ENCODE measurements at regions not wholly inside any gene's neighbourhood (a gene's known extent, or its start where the extent isn't known, plus 50 kb on each side); places are given as distances from the start of the nearest gene placed in this dataset.

DNA sequence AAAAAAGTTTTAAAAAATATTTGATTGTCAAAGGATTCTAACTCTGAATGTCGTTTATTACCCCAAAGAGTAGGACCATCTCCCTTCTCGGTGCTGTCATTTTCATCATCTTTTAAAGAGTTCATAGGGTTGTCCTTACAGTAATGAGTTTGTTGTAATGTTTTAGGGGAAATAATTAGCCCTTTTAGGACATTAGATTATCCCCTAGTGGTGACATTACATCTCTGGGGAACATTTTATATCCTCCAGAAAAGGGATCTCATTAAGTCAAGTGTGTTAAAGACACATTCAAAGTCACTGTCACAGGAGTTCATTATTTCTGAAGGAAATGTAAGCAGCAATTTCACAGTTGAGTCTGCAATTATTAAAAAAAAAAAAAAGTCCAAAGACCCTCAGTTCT is 99.3 kb upstream of the GJB6 start:
- no peak overlapping the region for H3K4me3 ChIP-seq (ENCODE audit: low read depth, poor library complexity, severe bottlenecking)
- intact Hi-C loops (cut with DNase I; ENCODE audit: low total_unique reads) = no loop called here
- no peak for DNase-seq (ENCODE audit: low spot score in 2 of 2)
- no peak for TF ChIP-seq POLR2A (IDR thresholded peaks at IDR 0.05)
- TF ChIP-seq, protein P1, sequence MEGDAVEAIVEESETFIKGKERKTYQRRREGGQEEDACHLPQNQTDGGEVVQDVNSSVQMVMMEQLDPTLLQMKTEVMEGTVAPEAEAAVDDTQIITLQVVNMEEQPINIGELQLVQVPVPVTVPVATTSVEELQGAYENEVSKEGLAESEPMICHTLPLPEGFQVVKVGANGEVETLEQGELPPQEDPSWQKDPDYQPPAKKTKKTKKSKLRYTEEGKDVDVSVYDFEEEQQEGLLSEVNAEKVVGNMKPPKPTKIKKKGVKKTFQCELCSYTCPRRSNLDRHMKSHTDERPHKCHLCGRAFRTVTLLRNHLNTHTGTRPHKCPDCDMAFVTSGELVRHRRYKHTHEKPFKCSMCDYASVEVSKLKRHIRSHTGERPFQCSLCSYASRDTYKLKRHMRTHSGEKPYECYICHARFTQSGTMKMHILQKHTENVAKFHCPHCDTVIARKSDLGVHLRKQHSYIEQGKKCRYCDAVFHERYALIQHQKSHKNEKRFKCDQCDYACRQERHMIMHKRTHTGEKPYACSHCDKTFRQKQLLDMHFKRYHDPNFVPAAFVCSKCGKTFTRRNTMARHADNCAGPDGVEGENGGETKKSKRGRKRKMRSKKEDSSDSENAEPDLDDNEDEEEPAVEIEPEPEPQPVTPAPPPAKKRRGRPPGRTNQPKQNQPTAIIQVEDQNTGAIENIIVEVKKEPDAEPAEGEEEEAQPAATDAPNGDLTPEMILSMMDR (IDR thresholded peaks at IDR 0.05) = no peak
- 90 to 92% methylated on average over 2 of the region's 2 CpGs for WGBS, 2 donors

DNA sequence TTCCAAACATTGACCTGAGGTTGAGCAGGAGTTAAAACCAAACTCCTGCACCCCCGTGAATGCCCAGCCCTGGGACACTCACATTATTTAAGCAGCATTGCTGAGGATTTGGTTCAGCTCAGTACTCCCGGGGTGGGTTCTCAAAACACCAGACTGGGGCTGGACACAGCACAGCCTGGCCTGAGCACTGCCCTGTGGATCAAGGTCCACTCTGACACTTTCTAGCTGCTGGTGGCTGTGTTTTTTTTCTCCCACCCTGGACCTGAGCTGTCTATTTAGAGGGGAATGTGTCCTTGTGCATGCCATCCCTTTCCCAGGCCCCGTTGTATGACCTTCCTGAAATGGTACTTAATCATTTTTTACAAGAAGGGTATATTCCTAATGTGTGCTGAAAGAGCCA is 94.7 kb upstream of the GJB6 start:
- no peak for DNase-seq (ENCODE audit: low spot score in 2 of 2)
- WGBS, 2 donors = 88 to 91% methylated on average over 3 of the region's 3 CpGs
- intact Hi-C loops (cut with DNase I; ENCODE audit: low total_unique reads) = no loop called here
- TF ChIP-seq, protein P1 (IDR thresholded peaks at IDR 0.05) = no peak
- no peak for TF ChIP-seq POLR2A (IDR thresholded peaks at IDR 0.05)
- H3K4me3 ChIP-seq (ENCODE audit: low read depth, poor library complexity, severe bottlenecking) = no peak overlapping the region

DNA sequence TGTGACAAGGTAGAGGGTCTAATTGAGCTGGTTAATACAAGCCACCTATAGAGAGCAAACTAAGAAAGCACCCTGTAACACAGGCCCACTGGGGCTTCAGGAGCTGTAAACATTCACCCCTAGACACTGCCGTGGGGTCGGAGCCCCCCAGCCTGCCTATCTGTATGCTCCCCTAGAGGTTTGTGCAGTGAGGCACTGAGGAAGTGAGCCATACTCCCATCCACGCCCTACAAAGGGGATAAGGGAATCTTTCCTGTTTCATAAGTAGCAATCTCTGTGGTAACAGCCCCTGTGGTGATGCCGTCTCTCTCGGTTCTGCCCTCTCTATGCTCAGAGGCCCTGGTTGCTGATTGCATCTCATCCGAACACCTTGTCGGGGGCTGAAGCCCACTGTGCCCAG is 94.2 kb upstream of the GJB6 start:
- intact Hi-C loops (cut with DNase I; ENCODE audit: low total_unique reads) = no loop called here
- 81 to 82% methylated on average over 7 of the region's 7 CpGs for WGBS, 2 donors
- no peak for TF ChIP-seq POLR2A (IDR thresholded peaks at IDR 0.05)
- TF ChIP-seq, protein P1 (IDR thresholded peaks at IDR 0.05) = no peak
- no peak for DNase-seq (ENCODE audit: low spot score in 2 of 2)
- H3K4me3 ChIP-seq (ENCODE audit: low read depth, poor library complexity, severe bottlenecking) = no peak overlapping the region

DNA sequence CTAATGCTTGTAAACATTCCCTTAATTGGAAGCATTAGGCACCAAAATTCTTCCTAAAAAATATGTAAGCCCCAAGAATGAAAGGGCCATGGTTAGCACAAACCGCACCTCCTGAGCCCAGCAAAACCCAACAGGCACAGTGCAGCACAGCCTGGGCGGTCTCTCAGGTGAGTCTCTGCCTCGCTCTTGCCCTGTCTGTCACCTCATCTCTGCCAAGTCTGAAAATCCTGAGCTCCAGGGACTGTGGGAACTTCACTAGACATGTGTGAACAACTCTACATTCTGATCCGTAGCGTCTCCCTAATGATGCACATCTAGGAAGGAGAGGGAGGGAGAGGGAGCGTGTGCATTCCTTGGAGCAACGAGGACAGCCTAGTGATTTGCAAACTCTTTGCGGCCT is 88.8 kb upstream of the GJB6 start:
- no peak for DNase-seq (ENCODE audit: low spot score in 2 of 2)
- intact Hi-C loops (cut with DNase I; ENCODE audit: low total_unique reads) = no loop called here
- no peak overlapping the region for H3K4me3 ChIP-seq (ENCODE audit: low read depth, poor library complexity, severe bottlenecking)
- WGBS, 2 donors = 35 to 53% methylated on average over 8 of the region's 8 CpGs
- TF ChIP-seq, protein P1 (IDR thresholded peaks at IDR 0.05) = no peak
- TF ChIP-seq POLR2A (IDR thresholded peaks at IDR 0.05) = no peak

DNA sequence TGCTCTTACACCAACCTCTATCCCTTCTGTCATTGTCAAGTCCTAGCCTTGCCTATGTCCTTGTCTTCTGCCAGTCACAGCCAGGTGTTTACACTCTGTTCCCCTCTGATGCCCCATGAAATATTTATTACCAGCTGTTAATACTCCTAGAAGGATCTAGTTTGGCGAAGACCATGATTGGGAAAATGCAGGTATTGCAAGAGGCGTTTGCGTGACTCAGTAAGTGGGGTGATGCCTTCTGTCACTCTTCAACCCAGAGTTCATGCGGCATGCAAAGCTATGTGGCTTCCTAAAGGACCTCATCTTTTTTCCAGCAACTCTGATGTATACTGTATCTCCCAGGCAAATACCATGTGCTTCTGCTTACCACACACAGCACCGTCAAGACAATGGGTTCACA is 81.8 kb upstream of the GJB6 start:
- intact Hi-C loops (cut with DNase I; ENCODE audit: low total_unique reads) = no loop called here
- no peak overlapping the region for H3K4me3 ChIP-seq (ENCODE audit: low read depth, poor library complexity, severe bottlenecking)
- DNase-seq (ENCODE audit: low spot score in 2 of 2) = no peak
- TF ChIP-seq, protein P1 (IDR thresholded peaks at IDR 0.05) = no peak
- no peak for TF ChIP-seq POLR2A (IDR thresholded peaks at IDR 0.05)
- WGBS, 2 donors = 89 to 91% methylated on average over 5 of the region's 5 CpGs

DNA sequence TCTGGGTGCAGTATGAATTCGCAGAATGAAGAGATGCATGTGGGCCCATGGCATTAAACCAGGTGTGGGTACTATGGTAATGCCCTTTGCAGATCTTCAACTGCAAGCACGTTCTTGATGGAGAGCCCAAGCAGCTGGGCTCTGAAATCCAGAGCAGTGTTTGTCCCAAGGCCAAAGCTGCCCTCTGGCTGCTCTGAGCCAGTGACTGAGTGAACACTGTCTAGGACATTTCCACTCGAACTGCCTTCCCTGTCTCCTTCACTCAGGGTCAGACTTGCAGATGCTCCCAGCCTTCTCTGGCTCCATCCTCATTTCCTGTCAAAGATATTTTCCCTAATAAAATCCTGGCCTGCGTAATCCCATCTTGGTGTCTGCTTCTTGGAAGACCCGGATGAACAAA is 80.2 kb upstream of the GJB6 start:
- 77 to 87% methylated on average over 5 of the region's 5 CpGs for WGBS, 2 donors
- no peak for DNase-seq (ENCODE audit: low spot score in 2 of 2)
- TF ChIP-seq POLR2A (IDR thresholded peaks at IDR 0.05) = no peak
- TF ChIP-seq, protein P1 (IDR thresholded peaks at IDR 0.05) = no peak
- H3K4me3 ChIP-seq (ENCODE audit: low read depth, poor library complexity, severe bottlenecking) = no peak overlapping the region
- intact Hi-C loops (cut with DNase I; ENCODE audit: low total_unique reads) = no loop called here

Measured in lower leg skin (tissue), 4 donors.